Osteocyte (in vitro differentiated cells): ENCODE measurements at regions not wholly inside any gene's neighbourhood (a gene's known extent, or its start where the extent isn't known, plus 50 kb on each side); places are given as distances from the start of the nearest gene placed in this dataset.
"Not testable (repeated sequence)": the region's sequence is repeated elsewhere in the genome, so short reads cannot be mapped to it uniquely, and the experiment has no call there.

ENCODE experiments used
- DNase-seq: peaks from one replicate; pipeline ENCODE4 v3.0.0; 2021; ENCODE audit warnings: mixed read lengths; ENCODE audit not compliant: unreplicated experiment; ENCODE audit errors: extremely low spot score
- H3K27ac Mint-ChIP-seq: one replicate; pipeline ENCODE4 v1.8.0; 2021; ENCODE audit warnings: mild to moderate bottlenecking, mixed read lengths; ENCODE audit not compliant: unreplicated experiment
- H3K27me3 Mint-ChIP-seq: one replicate; pipeline ENCODE4 v1.8.0; 2021; ENCODE audit warnings: mixed read lengths; ENCODE audit not compliant: unreplicated experiment
- H3K36me3 Mint-ChIP-seq: one replicate; pipeline ENCODE4 v1.8.0; 2021; ENCODE audit warnings: mixed read lengths; ENCODE audit not compliant: unreplicated experiment
- H3K4me1 Mint-ChIP-seq: one replicate; pipeline ENCODE4 v1.8.0; 2021; ENCODE audit warnings: mixed read lengths; ENCODE audit not compliant: unreplicated experiment
- H3K4me3 Mint-ChIP-seq: one replicate; pipeline ENCODE4 v1.8.0; 2021; ENCODE audit warnings: mild to moderate bottlenecking, moderate library complexity, mixed read lengths; ENCODE audit not compliant: unreplicated experiment
- H3K9me3 Mint-ChIP-seq: one replicate; pipeline ENCODE4 v1.8.0; 2021; ENCODE audit warnings: mixed read lengths; ENCODE audit not compliant: unreplicated experiment
- CTCF ChIP-seq: fragments of 200-600 bp; sonication (generic); IDR thresholded peaks from 2 replicates; pipeline ENCODE4 v1.5.0; 2021; ENCODE audit warnings: antibody characterized with exemption, mild to moderate bottlenecking, moderate library complexity

GRCh38 chr5:82984786-82985735, 92.1 kb downstream of the TMEM167A start:
- no peaks in the 10 kb centered on the region for H3K36me3 Mint-ChIP-seq
- peaks cover 2% of the 10 kb centered on the region for H3K27me3 Mint-ChIP-seq
- no peak overlapping the region for H3K27ac Mint-ChIP-seq
- no peak overlapping the region for H3K4me3 Mint-ChIP-seq
- no peak for TF ChIP-seq CTCF
- DNase-seq = no peak
- H3K4me1 Mint-ChIP-seq = peaks cover 2% of the 10 kb centered on the region
- no peaks in the 10 kb centered on the region for H3K9me3 Mint-ChIP-seq

GRCh38 chr5:82982846-82983245, 94.3 kb downstream of the TMEM167A start:
- Mint-ChIP-seq H3K4me1 (peaks cover 2% of the 10 kb centered on the region), H3K27ac (no peak overlapping the region), H3K36me3 (no peaks in the 10 kb centered on the region), H3K27me3 (peaks cover 5% of the 10 kb centered on the region), H3K9me3 (no peaks in the 10 kb centered on the region), H3K4me3 (no peak overlapping the region)
- TF ChIP-seq CTCF = no peak
- no peak for DNase-seq

- not testable (repeated sequence) for DNase-seq, H3K4me1 Mint-ChIP-seq, H3K27me3 Mint-ChIP-seq, H3K27ac Mint-ChIP-seq, H3K4me3 Mint-ChIP-seq, H3K36me3 Mint-ChIP-seq
- peaks cover 17% of the 10 kb centered on the region for H3K9me3 Mint-ChIP-seq
These were observed 100.3 kb downstream of the TMEM167A start for GRCh38 chr5:82976887-82977286.

GRCh38 chr5:82975812-82976211, 101.4 kb downstream of the TMEM167A start:
- Mint-ChIP-seq H3K4me3 (no peak overlapping the region), H3K9me3 (peaks cover 24% of the 10 kb centered on the region), H3K27ac (no peak overlapping the region), H3K36me3 (no peaks in the 10 kb centered on the region), H3K27me3 (peaks cover 4% of the 10 kb centered on the region), H3K4me1 (no peaks in the 10 kb centered on the region)
- DNase-seq = no peak
- no peak for TF ChIP-seq CTCF

GRCh38 chr5:82975396-82975795, 101.8 kb downstream of the TMEM167A start:
- DNase-seq = no peak
- no peaks in the 10 kb centered on the region for H3K36me3 Mint-ChIP-seq
- no peak overlapping the region for H3K4me3 Mint-ChIP-seq
- H3K27ac Mint-ChIP-seq = no peak overlapping the region
- no peak for TF ChIP-seq CTCF
- H3K27me3 Mint-ChIP-seq = peaks cover 4% of the 10 kb centered on the region
- H3K4me1 Mint-ChIP-seq = no peaks in the 10 kb centered on the region
- H3K9me3 Mint-ChIP-seq = peaks cover 24% of the 10 kb centered on the region

- not testable (repeated sequence) for H3K4me1 Mint-ChIP-seq, H3K4me3 Mint-ChIP-seq, DNase-seq, H3K36me3 Mint-ChIP-seq, H3K27ac Mint-ChIP-seq, H3K27me3 Mint-ChIP-seq
- H3K9me3 Mint-ChIP-seq = peaks cover 24% of the 10 kb centered on the region
These were observed 102.8 kb downstream of the TMEM167A start for GRCh38 chr5:82974346-82974745.
